ENCODE measurements at regions not wholly inside any gene's neighbourhood (a gene's known extent, or its start where the extent isn't known, plus 50 kb on each side); places are given as distances from the start of the nearest gene placed in this dataset.

- TF ChIP-seq CTCF (conservative IDR thresholded peaks at IDR 0.05; ENCODE audit: low read depth in 2 of 2): no peak
- TF ChIP-seq EZH2phosphoT487 (IDR thresholded peaks at IDR 0.05; ENCODE audit: unreplicated experiment): no peak
- no peak for TF ChIP-seq EZH2 (IDR thresholded peaks at IDR 0.05; ENCODE audit: low read depth, unreplicated experiment)
- TF ChIP-seq REST (IDR thresholded peaks at IDR 0.05; ENCODE audit: unreplicated experiment): no peak
- no peak for TF ChIP-seq CREB1 (CRISPR knock-in tag; IDR thresholded peaks at IDR 0.05; ENCODE audit: low read depth)
- TF ChIP-seq POLR2AphosphoS5 (IDR thresholded peaks at IDR 0.05; ENCODE audit: low read depth): no peak
- TF ChIP-seq JUNB (IDR thresholded peaks at IDR 0.05; ENCODE audit: unreplicated experiment): no peak
- no peak for TF ChIP-seq ETS1 (IDR thresholded peaks at IDR 0.05)
- no peak for TF ChIP-seq ZNF331 (CRISPR knock-in tag; IDR thresholded peaks at IDR 0.05; ENCODE audit: low read depth)
These were observed 71.3 kb upstream of the LDB2 start for GRCh38 chr4:16969696-16970135.

Data from GM23338 (cell line).